ENCODE measurements at regions not wholly inside any gene's neighbourhood (a gene's known extent, or its start where the extent isn't known, plus 50 kb on each side); places are given as distances from the start of the nearest gene placed in this dataset.

- H3K9ac ChIP-seq (ENCODE audit: low read length) = no peak overlapping the region
- H3K9me3 ChIP-seq (ENCODE audit: low read length) = no peaks in the 10 kb centered on the region
- H3K27ac ChIP-seq (ENCODE audit: low read length) = no peak overlapping the region
- no peaks in the 10 kb centered on the region for H3K36me3 ChIP-seq (ENCODE audit: insufficient read depth, low read length)
- H3F3A ChIP-seq (ENCODE audit: insufficient read depth, low read length, poor library complexity, severe bottlenecking) = no peaks in the 10 kb centered on the region
- no peaks in the 10 kb centered on the region for H4K20me1 ChIP-seq (ENCODE audit: insufficient read depth)
- no peak overlapping the region for H3K4me2 ChIP-seq (ENCODE audit: low read length)
- H3K9me2 ChIP-seq (ENCODE audit: insufficient read depth, low read length) = no peaks in the 10 kb centered on the region
- no peak overlapping the region for H3K4me3 ChIP-seq (ENCODE audit: low read length)
- H3K27me3 ChIP-seq (ENCODE audit: insufficient read depth, low read depth, low read length) = no peaks in the 10 kb centered on the region
- no peaks in the 10 kb centered on the region for H3K79me2 ChIP-seq (replicated peaks; ENCODE audit: insufficient read depth, low read length)
- TF ChIP-seq REST (IDR thresholded peaks at IDR 0.05; ENCODE audit: borderline replicate concordance) (no peak), RAD21 (conservative IDR thresholded peaks at IDR 0.05) (no peak), TAF1 (IDR thresholded peaks at IDR 0.05; ENCODE audit: low read depth) (no peak), EZH2 (IDR thresholded peaks at IDR 0.05; ENCODE audit: borderline replicate concordance, insufficient read depth, low read length, poor library complexity, severe bottlenecking) (no peak), SMC3 (conservative IDR thresholded peaks at IDR 0.05; ENCODE audit: poor library complexity) (no peak), CTCF (IDR thresholded peaks at IDR 0.05; ENCODE audit: poor library complexity, severe bottlenecking) (no peak), EP300 (conservative IDR thresholded peaks at IDR 0.05; ENCODE audit: poor library complexity, severe bottlenecking) (no peak), POLR2AphosphoS5 (IDR thresholded peaks at IDR 0.05) (no peak)
- no peak overlapping the region for H2AFZ ChIP-seq (ENCODE audit: low read depth, low read length)
Observed at GRCh38 chr12:67217647-67218046, 51.5 kb upstream of the CAND1 start.

Small RNA genes in the stretch of these regions (small RNA-seq; reads per million reads assigned to genes)
- gene AC073530.2 = 0 reads per million in 3 experiments
